OCI-LY1 (cell line): ENCODE measurements at regions not wholly inside any gene's neighbourhood (a gene's known extent, or its start where the extent isn't known, plus 50 kb on each side); places are given as distances from the start of the nearest gene placed in this dataset.

Experiments used
- H2AFZ ChIP-seq: fragments of 200-600 bp; sonication (generic), shearing (Covaris generic); 2 replicates; pipeline ENCODE4 v1.6.0; 2014; ENCODE audit warnings: antibody characterized with exemption, mild to moderate bottlenecking, low read length
- H3F3A ChIP-seq: fragments of 200-600 bp; sonication (generic), shearing (Covaris generic); 2 replicates; pipeline ENCODE4 v1.6.0; 2014; ENCODE audit warnings: mild to moderate bottlenecking, antibody characterized with exemption, low read length, moderate library complexity; ENCODE audit not compliant: insufficient read depth
- H3K27ac ChIP-seq: fragments of 200-600 bp; sonication (generic); 2 replicates; pipeline ENCODE4 v1.5.1; 2014; ENCODE audit warnings: low read length, mixed run types, mild to moderate bottlenecking, low read depth; ENCODE audit not compliant: poor library complexity, severe bottlenecking
- H3K27me3 ChIP-seq: fragments of 200-600 bp; sonication (generic); 2 replicates; pipeline ENCODE4 v1.6.0; 2014; ENCODE audit warnings: antibody characterized with exemption, mild to moderate bottlenecking, low read length, moderate library complexity; ENCODE audit not compliant: insufficient read depth
- H3K36me3 ChIP-seq: fragments of 200-600 bp; sonication (generic); 2 replicates; pipeline ENCODE4 v1.6.1; 2014; ENCODE audit warnings: mild to moderate bottlenecking, antibody characterized with exemption, low read length, moderate library complexity, mixed read lengths; ENCODE audit not compliant: insufficient read depth
- H3K4me1 ChIP-seq: fragments of 200-600 bp; sonication (generic); 2 replicates; pipeline ENCODE4 v1.5.1; 2014; ENCODE audit warnings: mild to moderate bottlenecking, low read length, moderate library complexity; ENCODE audit not compliant: insufficient read depth, severe bottlenecking
- H3K4me2 ChIP-seq: fragments of 200-600 bp; sonication (generic), shearing (Covaris generic); 2 replicates; pipeline ENCODE4 v1.6.1; 2014; ENCODE audit warnings: low read length
- H3K4me3 ChIP-seq: fragments of 200-600 bp; sonication (generic); 2 replicates; pipeline ENCODE4 v1.5.1; 2014; ENCODE audit warnings: low read length, low read depth, mild to moderate bottlenecking, mixed read lengths; ENCODE audit not compliant: poor library complexity, severe bottlenecking
- H3K79me2 ChIP-seq: fragments of 200-600 bp; shearing (Covaris generic); 2 replicates; pipeline ENCODE4 v1.6.1; 2016; ENCODE audit warnings: mixed run types, low read length, mixed read lengths; ENCODE audit not compliant: insufficient read depth
- H3K9ac ChIP-seq: fragments of 200-600 bp; sonication (generic), shearing (Covaris generic); 2 replicates; pipeline ENCODE4 v1.6.1; 2014; ENCODE audit warnings: mild to moderate bottlenecking, low read length, mixed read lengths
- H3K9me2 ChIP-seq: fragments of 200-600 bp; sonication (generic), shearing (Covaris generic); 2 replicates; pipeline ENCODE4 v1.6.1; 2014; ENCODE audit warnings: low read depth, mild to moderate bottlenecking, low read length, mixed read lengths
- H3K9me3 ChIP-seq: fragments of 200-600 bp; shearing (Covaris generic); 2 replicates; pipeline ENCODE4 v1.6.1; 2014; ENCODE audit warnings: low read length, mixed read lengths
- H4K20me1 ChIP-seq: fragments of 200-600 bp; sonication (generic), shearing (Covaris generic); 2 replicates; pipeline ENCODE4 v1.6.0; 2016; ENCODE audit warnings: mild to moderate bottlenecking, low read length; ENCODE audit not compliant: insufficient read depth
- EZH2 ChIP-seq: fragments of 200-600 bp; sonication (generic), shearing (Covaris generic); IDR thresholded peaks from 2 replicates; pipeline ENCODE4 v1.8.0; 2017; ENCODE audit warnings: borderline replicate concordance, mixed run types, mild to moderate bottlenecking, antibody characterized with exemption, low read length, moderate library complexity, mixed read lengths
- TF ChIP-seq, protein P1 (sequence below): fragments of 200-600 bp; sonication (generic), shearing (Covaris generic); IDR thresholded peaks from 2 replicates; pipeline ENCODE4 v1.5.1; 2017; ENCODE audit warnings: mild to moderate bottlenecking, antibody characterized with exemption, low read length, moderate library complexity, mixed read lengths

DNA sequence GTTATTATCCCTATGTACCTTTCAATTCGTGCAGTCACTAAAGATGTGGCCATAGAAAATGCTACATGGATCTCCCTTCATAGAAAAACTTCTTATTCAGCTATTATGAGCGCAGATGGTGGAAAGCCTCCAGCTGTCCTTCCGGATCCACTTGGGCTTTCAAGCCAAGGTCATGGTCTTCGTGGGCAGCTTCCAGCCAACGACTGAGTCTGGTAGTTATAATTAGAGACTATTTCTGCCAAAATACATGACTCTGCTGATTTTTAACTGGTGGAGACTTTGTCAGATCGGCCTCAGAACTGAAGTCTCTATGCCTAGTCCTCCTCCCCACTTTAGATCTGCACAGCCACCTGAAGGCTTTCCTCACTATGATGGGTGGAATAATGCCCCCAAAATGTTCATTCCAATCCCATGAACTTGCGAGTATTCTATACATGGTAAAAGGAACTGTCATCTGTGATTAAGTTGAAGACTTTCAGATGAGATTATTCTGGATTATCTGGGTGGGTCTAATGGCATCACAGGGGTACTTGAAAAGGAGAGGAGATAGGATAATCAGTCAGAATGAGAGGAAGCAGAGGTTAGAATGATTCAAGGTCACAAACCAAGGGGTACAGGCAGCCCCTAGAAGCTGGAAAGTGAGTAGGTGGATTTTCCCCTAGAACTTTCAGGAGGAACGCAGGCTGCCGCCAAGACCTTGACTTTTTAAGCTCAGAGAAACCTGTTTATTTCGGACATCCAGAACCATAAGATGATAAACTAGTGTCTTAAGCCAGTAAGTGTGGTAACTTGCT, 171.1 kb upstream of the CXCL13 start:
- H3K4me1 ChIP-seq: no peaks in the 10 kb centered on the region
- no peak overlapping the region for H3K27ac ChIP-seq
- H3K27me3 ChIP-seq: no peaks in the 10 kb centered on the region; the same call in 1 of the 2 replicates
- no peaks in the 10 kb centered on the region for H3K79me2 ChIP-seq
- H3K4me3 ChIP-seq: no peak overlapping the region
- H3K9me3 ChIP-seq: no peaks in the 10 kb centered on the region
- no peak overlapping the region for H3K4me2 ChIP-seq
- no peak overlapping the region for H3K9ac ChIP-seq
- H3K9me2 ChIP-seq: no peaks in the 10 kb centered on the region
- H2AFZ ChIP-seq: no peak overlapping the region
- H3F3A ChIP-seq: no peaks in the 10 kb centered on the region
- TF ChIP-seq, protein P1, sequence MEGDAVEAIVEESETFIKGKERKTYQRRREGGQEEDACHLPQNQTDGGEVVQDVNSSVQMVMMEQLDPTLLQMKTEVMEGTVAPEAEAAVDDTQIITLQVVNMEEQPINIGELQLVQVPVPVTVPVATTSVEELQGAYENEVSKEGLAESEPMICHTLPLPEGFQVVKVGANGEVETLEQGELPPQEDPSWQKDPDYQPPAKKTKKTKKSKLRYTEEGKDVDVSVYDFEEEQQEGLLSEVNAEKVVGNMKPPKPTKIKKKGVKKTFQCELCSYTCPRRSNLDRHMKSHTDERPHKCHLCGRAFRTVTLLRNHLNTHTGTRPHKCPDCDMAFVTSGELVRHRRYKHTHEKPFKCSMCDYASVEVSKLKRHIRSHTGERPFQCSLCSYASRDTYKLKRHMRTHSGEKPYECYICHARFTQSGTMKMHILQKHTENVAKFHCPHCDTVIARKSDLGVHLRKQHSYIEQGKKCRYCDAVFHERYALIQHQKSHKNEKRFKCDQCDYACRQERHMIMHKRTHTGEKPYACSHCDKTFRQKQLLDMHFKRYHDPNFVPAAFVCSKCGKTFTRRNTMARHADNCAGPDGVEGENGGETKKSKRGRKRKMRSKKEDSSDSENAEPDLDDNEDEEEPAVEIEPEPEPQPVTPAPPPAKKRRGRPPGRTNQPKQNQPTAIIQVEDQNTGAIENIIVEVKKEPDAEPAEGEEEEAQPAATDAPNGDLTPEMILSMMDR: no peak
- TF ChIP-seq EZH2: no peak
- H4K20me1 ChIP-seq: no peaks in the 10 kb centered on the region
- H3K36me3 ChIP-seq: no peaks in the 10 kb centered on the region

DNA sequence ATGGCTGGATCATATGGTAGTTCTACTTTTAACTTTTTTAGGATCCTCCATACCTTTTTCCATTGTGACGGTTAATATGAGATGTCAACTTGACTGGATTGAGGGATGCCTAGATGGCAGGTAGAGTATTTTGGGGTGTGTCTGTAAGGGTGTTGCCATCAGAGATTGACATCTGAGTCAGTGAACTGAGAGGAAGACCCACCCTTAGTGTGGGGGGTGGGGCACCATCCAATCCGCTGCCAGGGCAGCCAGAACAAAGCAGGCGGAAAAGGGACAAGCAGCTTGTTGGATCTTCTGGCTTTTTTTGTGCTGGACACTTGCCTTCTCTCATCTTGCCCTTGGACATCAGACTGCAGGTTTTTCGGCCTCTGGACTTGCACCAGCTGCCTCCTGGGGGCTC, 168.5 kb upstream of the CXCL13 start:
- Histone ChIP-seq H3K9ac (no peak overlapping the region), H2AFZ (no peak overlapping the region), H3K36me3 (no peaks in the 10 kb centered on the region), H3K9me3 (no peaks in the 10 kb centered on the region), H3K27ac (no peak overlapping the region), H3K4me1 (no peaks in the 10 kb centered on the region), H3K4me3 (no peak overlapping the region), H3F3A (no peaks in the 10 kb centered on the region), H3K9me2 (no peaks in the 10 kb centered on the region), H3K4me2 (no peak overlapping the region), H4K20me1 (no peaks in the 10 kb centered on the region), H3K27me3 (no peaks in the 10 kb centered on the region; the same call in 1 of the 2 replicates), H3K79me2 (no peaks in the 10 kb centered on the region)
- TF ChIP-seq, protein P1: no peak
- TF ChIP-seq EZH2: no peak

DNA sequence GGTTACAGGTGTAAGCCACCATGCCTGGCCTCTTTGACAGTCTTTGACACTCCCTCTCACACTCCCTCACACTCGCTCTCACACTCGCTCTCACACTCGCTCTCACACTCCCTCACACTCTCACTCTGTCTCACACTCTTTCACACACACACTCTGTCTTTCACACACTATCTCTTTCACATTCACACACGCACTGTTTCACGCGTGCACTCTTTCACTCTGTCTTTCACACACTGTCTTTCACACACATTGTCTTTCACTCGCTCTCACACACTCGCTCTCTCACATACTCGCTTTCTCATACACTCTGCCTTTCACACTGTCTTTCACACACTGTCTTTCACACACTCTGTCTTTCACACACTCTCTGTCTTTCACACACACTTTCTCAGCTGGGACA, 167.1 kb upstream of the CXCL13 start:
- TF ChIP-seq, protein P1: no peak
- TF ChIP-seq EZH2: no peak
- H2AFZ ChIP-seq: no peak overlapping the region
- H3K4me1 ChIP-seq: no peaks in the 10 kb centered on the region
- H3K36me3 ChIP-seq: no peaks in the 10 kb centered on the region
- H3K27ac ChIP-seq: no peak overlapping the region
- H3K4me2 ChIP-seq: no peak overlapping the region
- no peaks in the 10 kb centered on the region for H3K9me3 ChIP-seq
- no peaks in the 10 kb centered on the region; the same call in 1 of the 2 replicates for H3K27me3 ChIP-seq
- H3K4me3 ChIP-seq: no peak overlapping the region
- H4K20me1 ChIP-seq: no peaks in the 10 kb centered on the region
- H3K79me2 ChIP-seq: no peaks in the 10 kb centered on the region
- no peaks in the 10 kb centered on the region for H3F3A ChIP-seq
- H3K9me2 ChIP-seq: no peaks in the 10 kb centered on the region
- H3K9ac ChIP-seq: no peak overlapping the region
